DND-41 (cell line): ENCODE measurements at regions not wholly inside any gene's neighbourhood (a gene's known extent, or its start where the extent isn't known, plus 50 kb on each side); places are given as distances from the start of the nearest gene placed in this dataset.

Source experiments
- ATAC-seq: fragments of 200-7000 bp; cut with Tn5 transposase; 3 replicates; pipeline ENCODE4 v1.9.1; 2021; ENCODE audit warnings: low read depth; ENCODE audit not compliant: insufficient read depth
- DNase-seq: peaks from one replicate; pipeline ENCODE4 v3.0.0-alpha.2; 2020
- H2AFZ ChIP-seq: 2 replicates; pipeline ENCODE4 v1.6.0; 2012; ENCODE audit warnings: low read depth, low read length
- H3K27ac ChIP-seq: 2 replicates; pipeline ENCODE4 v1.5.1; 2012; ENCODE audit warnings: low read length, inconsistent platforms
- H3K27me3 ChIP-seq: fragments of 200-600 bp; sonication (generic); 2 replicates; pipeline ENCODE4 v1.6.0; 2012; ENCODE audit warnings: low read length, mild to moderate bottlenecking, inconsistent platforms; ENCODE audit not compliant: insufficient read depth, poor library complexity
- H3K36me3 ChIP-seq: 2 replicates; pipeline ENCODE4 v1.5.1; 2012; ENCODE audit warnings: low read length, inconsistent platforms; ENCODE audit not compliant: insufficient read depth
- H3K4me1 ChIP-seq: 2 replicates; pipeline ENCODE4 v1.5.1; 2012; ENCODE audit warnings: mild to moderate bottlenecking, low read length; ENCODE audit not compliant: insufficient read depth
- H3K4me2 ChIP-seq: 2 replicates; pipeline ENCODE4 v1.6.0; 2012; ENCODE audit warnings: mild to moderate bottlenecking, moderate library complexity, low read length, inconsistent platforms; ENCODE audit not compliant: insufficient read depth
- H3K4me3 ChIP-seq, 2 experiments: fragments of 200-600 bp in 1 of 2; shearing (Covaris generic) in 1 of 2; 2 replicates each; pipeline ENCODE4 v1.5.1; 2012 to 2016; ENCODE audit warnings: inconsistent platforms in 2 of 2, low read length in 2 of 2, mild to moderate bottlenecking in 2 of 2, low read depth in 1 of 2, moderate library complexity in 1 of 2
- H3K79me2 ChIP-seq: 2 replicates; pipeline ENCODE4 v1.6.0; 2012; ENCODE audit warnings: low read length, inconsistent platforms; ENCODE audit not compliant: insufficient read depth
- H3K9ac ChIP-seq: 2 replicates; pipeline ENCODE4 v1.6.0; 2012; ENCODE audit warnings: low read depth, mild to moderate bottlenecking, inconsistent platforms, low read length, moderate library complexity
- H3K9me3 ChIP-seq: 2 replicates; pipeline ENCODE4 v1.5.1; 2012; ENCODE audit warnings: low read length, moderate library complexity, mild to moderate bottlenecking, inconsistent platforms; ENCODE audit not compliant: insufficient read depth, severe bottlenecking
- H4K20me1 ChIP-seq: 2 replicates; pipeline ENCODE4 v1.6.0; 2012; ENCODE audit warnings: low read length; ENCODE audit not compliant: insufficient read depth
- CTCF ChIP-seq: IDR thresholded peaks from 2 replicates; pipeline ENCODE4 v1.5.1; 2012; ENCODE audit warnings: borderline replicate concordance, low read length, moderate library complexity, mild to moderate bottlenecking; ENCODE audit not compliant: poor library complexity, severe bottlenecking; ENCODE audit errors: extremely low read depth
- EZH2 ChIP-seq: IDR thresholded peaks from 3 replicates; pipeline ENCODE4 v1.6.1; 2012; ENCODE audit warnings: borderline replicate concordance, low read depth, mild to moderate bottlenecking, moderate library complexity, low read length, inconsistent platforms; ENCODE audit not compliant: severe bottlenecking

- no peak overlapping the region for H2AFZ ChIP-seq
- H3K4me1 ChIP-seq: peaks cover 13% of the 10 kb centered on the region
- no peak overlapping the region for H3K4me3 ChIP-seq
- no peaks in the 10 kb centered on the region for H4K20me1 ChIP-seq
- H3K27me3 ChIP-seq: no peaks in the 10 kb centered on the region
- DNase-seq: no peak
- H3K4me2 ChIP-seq: no peak overlapping the region
- peaks cover 4% of the 10 kb centered on the region for H3K9me3 ChIP-seq
- H3K27ac ChIP-seq: no peak overlapping the region
- H3K36me3 ChIP-seq: no peaks in the 10 kb centered on the region
- H3K79me2 ChIP-seq: no peaks in the 10 kb centered on the region
- TF ChIP-seq CTCF: no peak
- no peak for TF ChIP-seq EZH2
- no peak overlapping the region for H3K9ac ChIP-seq
- no peak for ATAC-seq
These were observed 397.7 kb downstream of the AASDHPPT start for GRCh38 chr11:106475181-106475580.

- Histone ChIP-seq H3K4me2 (no peak overlapping the region), H3K9me3 (peaks cover 4% of the 10 kb centered on the region), H3K4me1 (peaks cover 17% of the 10 kb centered on the region), H3K79me2 (no peaks in the 10 kb centered on the region), H2AFZ (0 out of 2 replicates have a peak overlapping the region, but pooled peaks have one; percentile 22), H3K4me3 (no peak overlapping the region), H3K36me3 (no peaks in the 10 kb centered on the region), H4K20me1 (no peaks in the 10 kb centered on the region), H3K27ac (no peak overlapping the region), H3K9ac (no peak overlapping the region), H3K27me3 (no peaks in the 10 kb centered on the region)
- TF ChIP-seq CTCF (no peak), EZH2 (no peak)
- DNase-seq: no peak
- no peak for ATAC-seq
These were observed 400.3 kb downstream of the AASDHPPT start for GRCh38 chr11:106477776-106478175.

GRCh38 chr11:106479646-106480045 lies 402.2 kb downstream of the AASDHPPT start:
- ATAC-seq: no peak
- no peak for DNase-seq
- Histone ChIP-seq H3K4me3 (no peak overlapping the region), H3K9me3 (no peaks in the 10 kb centered on the region), H4K20me1 (no peaks in the 10 kb centered on the region), H3K27me3 (no peaks in the 10 kb centered on the region), H3K27ac (no peak overlapping the region), H2AFZ (no peak overlapping the region), H3K79me2 (no peaks in the 10 kb centered on the region), H3K4me2 (no peak overlapping the region), H3K4me1 (peaks cover 24% of the 10 kb centered on the region), H3K36me3 (no peaks in the 10 kb centered on the region), H3K9ac (no peak overlapping the region)
- TF ChIP-seq CTCF (no peak), EZH2 (no peak)
